Testis (tissue), 2 donors: ENCODE measurements at regions not wholly inside any gene's neighbourhood (a gene's known extent, or its start where the extent isn't known, plus 50 kb on each side); places are given as distances from the start of the nearest gene placed in this dataset.

ENCODE experiments used
- DNase-seq: peaks from one replicate; pipeline ENCODE4 v3.0.0-alpha.2; 2019
- H3K27ac ChIP-seq, 2 donors: fragments of 200-600 bp; sonication (generic); one replicate each; pipeline ENCODE4 v1.5.1; 2019
- H3K27me3 ChIP-seq: fragments of 200-600 bp; sonication (generic); one replicate; pipeline ENCODE4 v1.5.1; 2019
- H3K36me3 ChIP-seq: fragments of 200-600 bp; sonication (generic); one replicate; pipeline ENCODE4 v1.5.1; 2017; ENCODE audit warnings: low read depth; ENCODE audit errors: missing control alignments
- H3K4me1 ChIP-seq: fragments of 200-600 bp; sonication (generic); one replicate; pipeline ENCODE4 v1.5.1; 2019
- H3K4me3 ChIP-seq, 2 donors: fragments of 200-600 bp; sonication (generic); one replicate each; pipeline ENCODE4 v1.5.1; 2017 to 2019
- H3K9me3 ChIP-seq: fragments of 200-600 bp; sonication (generic); one replicate; pipeline ENCODE4 v1.5.1; 2017
- CTCF ChIP-seq, 3 experiments: fragments of 450-650 bp in 2 of 3; fragments of 200-600 bp in 1 of 3; sonication (generic) in 1 of 3; IDR thresholded peaks; one replicate each; pipeline ENCODE4 v1.5.1; 2016 to 2019; ENCODE audit warnings: antibody characterized with exemption in 3 of 3, mild to moderate bottlenecking in 2 of 3, moderate library complexity in 1 of 3
- POLR2A ChIP-seq: fragments of 450-650 bp; IDR thresholded peaks from one replicate; pipeline ENCODE4 v1.6.1; 2017; ENCODE audit warnings: antibody characterized with exemption, mild to moderate bottlenecking, moderate library complexity
- WGBS, 2 donors: methylation state at CpG; one replicate each; pipeline ENCODE4 v1.1.5; 2018; 5-methylcytosine and 5-hydroxymethylcytosine counted together
- intact Hi-C: fragments of 100-400 bp; cut with DNase I; formaldehyde crosslinking; loops from one replicate; pipeline ENCODE4 v1.15.1; 2023; ENCODE audit warnings: low total_unique reads

DNA sequence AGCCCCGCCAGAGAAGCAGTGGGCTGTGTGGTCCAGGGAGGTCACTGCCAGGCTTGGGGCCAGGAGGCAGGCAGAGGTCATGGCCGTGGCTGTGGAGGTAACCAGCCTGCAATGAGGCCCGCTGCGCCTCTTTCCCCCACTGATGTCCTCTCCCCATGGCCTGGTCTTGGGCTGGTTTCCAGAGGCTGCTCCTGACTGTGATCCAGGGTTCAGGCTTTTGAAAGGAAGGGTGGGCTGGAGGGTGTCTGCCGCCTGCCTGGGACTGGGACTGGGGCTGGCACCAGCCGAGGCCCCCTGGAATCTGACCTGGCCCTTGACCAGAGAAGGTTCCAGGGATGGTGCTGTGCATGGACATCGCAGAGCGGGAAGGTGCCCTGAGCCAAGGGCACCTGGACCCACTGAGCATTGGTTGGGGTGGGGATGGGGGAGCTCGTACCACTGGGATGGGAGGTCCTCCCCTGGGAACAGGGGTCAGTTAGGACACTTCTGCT, 59.6 kb upstream of the THY1 start:
- TF ChIP-seq CTCF (IDR thresholded peaks at IDR 0.05), result no peak
- no peak for TF ChIP-seq POLR2A
- Histone ChIP-seq H3K4me3 (no peak overlapping the region), H3K27ac (no peak overlapping the region), H3K9me3 (no peaks in the 10 kb centered on the region), H3K4me1 (peaks cover 4% of the 10 kb centered on the region), H3K27me3 (no peaks in the 10 kb centered on the region), H3K36me3 (no peaks in the 10 kb centered on the region)
- WGBS, 2 donors, result 85 to 92% methylated on average over 9 of the region's 9 CpGs
- no peak for DNase-seq
- intact Hi-C loops, result loop anchor here (5.0 to 10.0 kb wide), 2 partner anchors 245 to 632 kb away; partner anchors contain the start of gene NECTIN1

DNA sequence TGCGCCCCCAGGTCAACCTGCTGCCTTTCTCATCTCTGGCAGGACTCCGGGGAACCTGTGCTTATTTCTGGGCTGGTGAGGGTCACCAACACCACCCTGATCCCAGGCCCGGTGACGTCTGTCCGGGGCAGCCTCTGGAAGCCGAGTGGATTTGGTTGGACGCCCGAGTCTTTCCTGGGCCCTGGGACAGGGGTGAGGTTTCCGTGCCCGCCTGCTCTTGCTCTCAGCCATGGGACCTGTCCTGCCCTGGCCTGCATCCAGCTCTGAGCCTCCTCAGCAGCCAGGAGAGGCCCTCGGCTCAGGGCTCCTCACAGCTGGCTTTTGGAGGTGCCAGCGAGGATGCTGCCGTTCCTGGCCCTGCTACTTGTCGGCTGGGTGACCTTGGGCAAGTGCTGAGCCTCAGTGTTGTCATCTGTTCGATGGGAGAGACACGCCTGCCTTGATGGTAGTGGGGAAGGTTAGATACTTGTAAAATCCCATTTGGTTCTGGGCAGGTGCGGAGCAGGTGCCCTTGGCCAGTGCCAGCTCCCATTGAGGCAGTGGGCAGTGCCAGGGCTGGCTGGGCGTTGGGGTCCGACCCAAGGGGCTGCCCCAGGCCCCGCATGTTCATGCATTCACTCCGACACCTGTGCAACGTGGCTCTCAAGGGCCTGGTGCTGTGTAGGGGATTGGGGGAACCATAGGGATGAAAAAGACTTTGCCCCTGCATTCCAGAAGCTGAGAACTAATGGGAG, 58.9 kb upstream of the THY1 start:
- H3K27ac ChIP-seq, result no peak overlapping the region
- TF ChIP-seq POLR2A, result no peak
- peak in 1 of 3 experiments; percentile 6 for TF ChIP-seq CTCF (IDR thresholded peaks at IDR 0.05)
- intact Hi-C loops, result loop anchor here (5.0 to 10.0 kb wide), 2 partner anchors 245 to 633 kb away; partner anchors contain the start of gene NECTIN1
- WGBS, 2 donors, result 45 to 50% methylated on average over 16 to 22 of the region's 22 CpGs
- peaks cover 4% of the 10 kb centered on the region for H3K4me1 ChIP-seq
- H3K4me3 ChIP-seq, result no peak overlapping the region
- no peaks in the 10 kb centered on the region for H3K9me3 ChIP-seq
- no peaks in the 10 kb centered on the region for H3K27me3 ChIP-seq
- H3K36me3 ChIP-seq, result no peaks in the 10 kb centered on the region
- no peak for DNase-seq

GRCh38 chr11:119481021-119481666, 58.2 kb upstream of the THY1 start:
- TF ChIP-seq CTCF (IDR thresholded peaks at IDR 0.05) (peak; percentile 96 to 98 (median 97)), POLR2A (no peak)
- no peaks in the 10 kb centered on the region for H3K36me3 ChIP-seq
- no peak overlapping the region for H3K4me3 ChIP-seq
- no peaks in the 10 kb centered on the region for H3K9me3 ChIP-seq
- 26 to 36% methylated on average over 25 to 31 of the region's 31 CpGs for WGBS, 2 donors
- peaks cover 4% of the 10 kb centered on the region for H3K4me1 ChIP-seq
- H3K27ac ChIP-seq, result no peak overlapping the region
- intact Hi-C loops, result loop anchor here (5.0 to 10.0 kb wide), 2 partner anchors 246 to 634 kb away; partner anchors contain the start of gene NECTIN1
- peak; percentile 90 for DNase-seq
- H3K27me3 ChIP-seq, result no peaks in the 10 kb centered on the region

DNA sequence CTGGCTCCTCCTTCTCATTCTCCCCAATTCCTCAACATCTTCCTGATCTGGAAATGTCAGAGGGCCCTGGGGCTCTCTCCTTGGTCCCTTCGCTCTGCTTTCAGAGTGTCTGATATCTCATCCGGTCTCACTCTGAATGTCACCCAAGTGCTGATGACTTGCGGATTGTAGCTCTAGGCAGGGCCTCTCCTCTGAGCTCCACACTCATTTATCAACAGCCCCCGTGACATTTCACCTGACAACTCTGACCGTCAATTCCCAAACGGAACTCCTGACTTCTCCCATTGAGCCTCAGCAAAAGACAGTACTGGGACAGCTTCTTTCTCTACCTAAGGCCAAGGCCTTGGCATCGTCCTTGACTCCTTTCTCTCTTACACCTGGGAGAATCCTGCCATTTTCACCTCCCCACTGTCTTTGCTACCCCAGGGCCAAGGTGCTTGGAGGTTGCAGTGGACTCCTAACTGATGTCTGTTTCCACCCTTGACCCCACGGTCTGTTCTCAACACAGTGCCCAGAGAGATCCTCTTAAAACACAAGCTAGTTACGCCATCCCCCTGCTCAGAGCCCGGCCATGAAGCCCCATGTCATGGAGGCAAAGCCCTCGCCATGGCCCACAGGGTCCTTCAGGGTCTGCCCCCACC, 57.5 kb upstream of the THY1 start:
- TF ChIP-seq POLR2A (no peak), CTCF (IDR thresholded peaks at IDR 0.05) (no peak)
- Histone ChIP-seq H3K4me1 (peaks cover 4% of the 10 kb centered on the region), H3K36me3 (no peaks in the 10 kb centered on the region), H3K27me3 (no peaks in the 10 kb centered on the region), H3K9me3 (no peaks in the 10 kb centered on the region), H3K4me3 (no peak overlapping the region), H3K27ac (no peak overlapping the region)
- intact Hi-C loops, result loop anchor here (5.0 to 10.0 kb wide), 2 partner anchors 247 to 634 kb away; partner anchors contain the start of gene NECTIN1
- 90 to 95% methylated on average over 11 of the region's 11 CpGs for WGBS, 2 donors
- no peak for DNase-seq
